ENCODE measurements at regions not wholly inside any gene's neighbourhood (a gene's known extent, or its start where the extent isn't known, plus 50 kb on each side); places are given as distances from the start of the nearest gene placed in this dataset.

- peak; percentile 1 for DNase-seq
Measured at GRCh38 chr11:56932572-56933220, 56.0 kb upstream of the OR5AK2 start.

GRCh38 chr11:56923116-56923515 lies 65.6 kb upstream of the OR5AK2 start:
- DNase-seq: no peak

GRCh38 chr11:56922421-56922820 lies 66.3 kb upstream of the OR5AK2 start:
- no peak for DNase-seq

- DNase-seq: no peak
Measured at GRCh38 chr11:56917708-56918400, 70.9 kb upstream of the OR5AK2 start.

- no peak for DNase-seq
Measured at GRCh38 chr11:56916587-56916986, 72.1 kb upstream of the OR5AK2 start.

- no peak for DNase-seq
Measured at GRCh38 chr11:56916162-56916561, 72.6 kb upstream of the OR5AK2 start.

- DNase-seq: no peak
Measured at GRCh38 chr11:56911312-56911711, 77.4 kb upstream of the OR5AK2 start.

- DNase-seq: no peak
Measured at GRCh38 chr11:56910785-56911184, 77.9 kb upstream of the OR5AK2 start.

- no peak for DNase-seq
Measured at GRCh38 chr11:56910046-56910773, 78.5 kb upstream of the OR5AK2 start.

GRCh38 chr11:56909563-56909962 lies 79.2 kb upstream of the OR5AK2 start:
- no peak for DNase-seq

- no peak for DNase-seq
Measured at GRCh38 chr11:56909080-56909479, 79.6 kb upstream of the OR5AK2 start.

GRCh38 chr11:56906683-56907148 lies 82.0 kb upstream of the OR5AK2 start:
- no peak for DNase-seq

- DNase-seq: no peak
Measured at GRCh38 chr11:56905936-56906335, 82.8 kb upstream of the OR5AK2 start.

GRCh38 chr11:56905442-56905841 lies 83.3 kb upstream of the OR5AK2 start:
- no peak for DNase-seq

GRCh38 chr11:56898856-56899255 lies 89.9 kb upstream of the OR5AK2 start:
- no peak for DNase-seq

- DNase-seq: no peak
Measured at GRCh38 chr11:56890584-56891305, 98.0 kb upstream of the OR5AK2 start.

- DNase-seq: no peak
Measured at GRCh38 chr11:56889986-56890385, 98.7 kb upstream of the OR5AK2 start.

- no peak for DNase-seq
Measured at GRCh38 chr11:56887940-56888339, 100.8 kb upstream of the OR5AK2 start.

GRCh38 chr11:56886455-56886854 lies 102.3 kb upstream of the OR5AK2 start:
- DNase-seq: no peak

GRCh38 chr11:56885854-56886253 lies 102.9 kb upstream of the OR5AK2 start:
- no peak for DNase-seq

- no peak for DNase-seq
Measured at GRCh38 chr11:56885177-56885576, 103.5 kb upstream of the OR5AK2 start.

- no peak for DNase-seq
Measured at GRCh38 chr11:56883371-56883987, 105.2 kb upstream of the OR5AK2 start.
